ENCODE measurements at regions not wholly inside any gene's neighbourhood (a gene's known extent, or its start where the extent isn't known, plus 50 kb on each side); places are given as distances from the start of the nearest gene placed in this dataset.

DNA sequence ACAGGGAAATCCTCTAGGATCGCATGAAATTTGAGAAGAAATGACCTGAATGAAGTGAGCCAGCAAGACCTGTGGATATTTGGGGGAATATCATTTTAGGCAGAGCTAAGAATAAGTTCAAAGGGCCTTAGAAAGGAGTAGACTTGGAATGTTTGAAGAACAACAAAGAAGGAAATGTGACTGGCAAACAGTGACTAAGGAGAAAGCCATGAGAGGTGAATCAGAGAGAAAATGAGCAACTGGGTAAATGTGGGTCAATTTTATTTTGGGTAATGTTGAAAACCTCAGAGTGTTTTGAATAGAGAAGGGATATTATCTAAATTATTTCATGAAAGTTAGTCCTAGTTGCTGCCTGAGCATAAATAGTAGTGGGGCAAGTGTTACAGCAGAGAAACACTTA is 672.8 kb downstream of the LMO4 start:
- H3K9ac ChIP-seq (ENCODE audit: low read depth in 1 of 3, low read length in 3 of 3): no peak overlapping the region
- H3K27ac ChIP-seq (ENCODE audit: low read depth, low read length): no peak overlapping the region
- no peaks in the 10 kb centered on the region for H3K27me3 ChIP-seq (ENCODE audit: control insufficient read depth in 3 of 3, insufficient read depth in 3 of 3, low read length in 3 of 3)
- no peak overlapping the region for H3K4me3 ChIP-seq (ENCODE audit: low read length in 3 of 3)
- H3K9me3 ChIP-seq (ENCODE audit: control insufficient read depth in 3 of 3, low read length in 3 of 3): no peaks in the 10 kb centered on the region
- H3K4me1 ChIP-seq (ENCODE audit: control insufficient read depth in 3 of 3, insufficient read depth in 3 of 3, low read length in 3 of 3): no peaks in the 10 kb centered on the region
- no peaks in the 10 kb centered on the region for H3K36me3 ChIP-seq (ENCODE audit: control insufficient read depth in 3 of 3, insufficient read depth in 3 of 3, low read length in 3 of 3)

DNA sequence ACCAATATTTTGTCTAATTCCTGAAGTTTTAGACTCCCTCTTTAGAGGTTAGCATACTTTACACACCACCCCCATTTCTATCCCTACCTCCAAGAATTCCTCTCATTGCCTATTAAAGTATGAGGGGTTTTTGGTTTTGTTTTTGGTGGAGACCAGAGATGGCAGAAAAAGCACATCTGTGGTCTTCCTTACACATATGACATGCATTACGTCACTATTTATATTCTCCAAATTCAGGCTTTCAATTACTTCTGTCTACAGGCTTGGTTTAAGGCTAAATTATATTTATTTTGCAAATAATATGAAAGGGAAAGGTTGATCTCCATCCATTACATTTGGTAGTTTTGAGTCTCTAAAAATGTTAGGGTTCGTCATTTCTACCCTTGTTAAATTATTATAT is 674.6 kb downstream of the LMO4 start:
- Histone ChIP-seq H3K4me1 (ENCODE audit: control insufficient read depth in 3 of 3, insufficient read depth in 3 of 3, low read length in 3 of 3) (no peaks in the 10 kb centered on the region), H3K36me3 (ENCODE audit: control insufficient read depth in 3 of 3, insufficient read depth in 3 of 3, low read length in 3 of 3) (no peaks in the 10 kb centered on the region), H3K27ac (ENCODE audit: low read depth, low read length) (no peak overlapping the region), H3K9ac (ENCODE audit: low read depth in 1 of 3, low read length in 3 of 3) (no peak overlapping the region), H3K9me3 (ENCODE audit: control insufficient read depth in 3 of 3, low read length in 3 of 3) (no peaks in the 10 kb centered on the region), H3K27me3 (ENCODE audit: control insufficient read depth in 3 of 3, insufficient read depth in 3 of 3, low read length in 3 of 3) (no peaks in the 10 kb centered on the region), H3K4me3 (ENCODE audit: low read length in 3 of 3) (no peak overlapping the region)

GRCh38 chr1:88009916-88010315 is 674.2 kb upstream of the PKN2 start:
- Histone ChIP-seq H3K27ac (ENCODE audit: low read depth, low read length) (no peak overlapping the region), H3K36me3 (ENCODE audit: control insufficient read depth in 3 of 3, insufficient read depth in 3 of 3, low read length in 3 of 3) (no peaks in the 10 kb centered on the region), H3K9ac (ENCODE audit: low read depth in 1 of 3, low read length in 3 of 3) (no peak overlapping the region), H3K4me3 (ENCODE audit: low read length in 3 of 3) (no peak overlapping the region), H3K9me3 (ENCODE audit: control insufficient read depth in 3 of 3, low read length in 3 of 3) (no peaks in the 10 kb centered on the region), H3K4me1 (ENCODE audit: control insufficient read depth in 3 of 3, insufficient read depth in 3 of 3, low read length in 3 of 3) (no peaks in the 10 kb centered on the region), H3K27me3 (ENCODE audit: control insufficient read depth in 3 of 3, insufficient read depth in 3 of 3, low read length in 3 of 3) (no peaks in the 10 kb centered on the region)

- Histone ChIP-seq H3K4me3 (ENCODE audit: low read length in 3 of 3) (no peak overlapping the region), H3K9me3 (ENCODE audit: control insufficient read depth in 3 of 3, low read length in 3 of 3) (no peaks in the 10 kb centered on the region), H3K4me1 (ENCODE audit: control insufficient read depth in 3 of 3, insufficient read depth in 3 of 3, low read length in 3 of 3) (no peaks in the 10 kb centered on the region), H3K36me3 (ENCODE audit: control insufficient read depth in 3 of 3, insufficient read depth in 3 of 3, low read length in 3 of 3) (no peaks in the 10 kb centered on the region), H3K27me3 (ENCODE audit: control insufficient read depth in 3 of 3, insufficient read depth in 3 of 3, low read length in 3 of 3) (no peaks in the 10 kb centered on the region), H3K27ac (ENCODE audit: low read depth, low read length) (no peak overlapping the region), H3K9ac (ENCODE audit: low read depth in 1 of 3, low read length in 3 of 3) (no peak overlapping the region)
Measured at GRCh38 chr1:88013485-88013884, 670.6 kb upstream of the PKN2 start.

DNA sequence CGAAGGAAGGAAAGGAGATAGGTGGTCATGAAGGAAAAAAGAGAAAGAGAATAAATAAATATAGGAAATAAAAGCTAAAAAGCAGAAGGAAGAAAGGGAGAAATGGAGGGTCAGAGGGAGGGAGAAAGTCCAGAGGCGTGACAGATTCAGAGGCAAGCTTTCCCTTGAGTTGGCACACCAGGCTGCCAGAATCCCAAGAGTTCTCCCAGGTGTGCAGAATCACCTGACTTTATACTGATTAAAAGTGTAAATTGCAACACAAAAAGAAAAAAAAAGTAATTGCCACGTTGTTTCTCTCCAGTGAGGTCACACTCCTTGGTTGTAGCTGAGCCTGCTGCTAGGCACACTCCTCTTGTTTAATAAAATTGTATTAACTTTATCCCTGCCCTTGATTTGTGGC is 669.9 kb upstream of the PKN2 start:
- no peak overlapping the region for H3K4me3 ChIP-seq (ENCODE audit: low read length in 3 of 3)
- H3K27ac ChIP-seq (ENCODE audit: low read depth, low read length): no peak overlapping the region
- no peaks in the 10 kb centered on the region for H3K36me3 ChIP-seq (ENCODE audit: control insufficient read depth in 3 of 3, insufficient read depth in 3 of 3, low read length in 3 of 3)
- H3K27me3 ChIP-seq (ENCODE audit: control insufficient read depth in 3 of 3, insufficient read depth in 3 of 3, low read length in 3 of 3): no peaks in the 10 kb centered on the region
- no peaks in the 10 kb centered on the region for H3K4me1 ChIP-seq (ENCODE audit: control insufficient read depth in 3 of 3, insufficient read depth in 3 of 3, low read length in 3 of 3)
- no peak overlapping the region for H3K9ac ChIP-seq (ENCODE audit: low read depth in 1 of 3, low read length in 3 of 3)
- H3K9me3 ChIP-seq (ENCODE audit: control insufficient read depth in 3 of 3, low read length in 3 of 3): no peaks in the 10 kb centered on the region

- Histone ChIP-seq H3K4me1 (ENCODE audit: control insufficient read depth in 3 of 3, insufficient read depth in 3 of 3, low read length in 3 of 3) (no peaks in the 10 kb centered on the region), H3K9ac (ENCODE audit: low read depth in 1 of 3, low read length in 3 of 3) (no peak overlapping the region), H3K9me3 (ENCODE audit: control insufficient read depth in 3 of 3, low read length in 3 of 3) (no peaks in the 10 kb centered on the region), H3K4me3 (ENCODE audit: low read length in 3 of 3) (no peak overlapping the region), H3K27me3 (ENCODE audit: control insufficient read depth in 3 of 3, insufficient read depth in 3 of 3, low read length in 3 of 3) (no peaks in the 10 kb centered on the region), H3K36me3 (ENCODE audit: control insufficient read depth in 3 of 3, insufficient read depth in 3 of 3, low read length in 3 of 3) (no peaks in the 10 kb centered on the region), H3K27ac (ENCODE audit: low read depth, low read length) (no peak overlapping the region)
Measured at GRCh38 chr1:88016947-88017346, 667.1 kb upstream of the PKN2 start.

DNA sequence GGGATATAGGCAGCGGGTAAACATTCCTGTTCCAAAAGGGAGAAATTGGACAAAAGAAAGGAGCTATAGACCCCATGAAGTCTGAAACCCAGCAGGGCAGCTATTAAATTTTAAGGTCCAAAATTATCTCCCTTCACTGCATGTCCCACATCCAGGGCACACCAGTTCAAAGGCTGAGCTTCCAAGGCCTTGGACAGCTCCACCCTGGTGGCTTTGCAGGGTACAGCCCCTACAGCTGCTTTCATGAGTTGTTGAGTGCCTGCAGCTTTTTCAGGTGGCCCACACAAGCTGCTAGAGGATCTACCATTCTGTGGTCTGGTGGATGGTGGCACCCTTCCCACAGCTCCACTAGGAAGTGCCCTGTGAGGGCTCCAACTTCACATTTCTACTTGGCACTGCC is 662.5 kb upstream of the PKN2 start:
- Histone ChIP-seq H3K9me3 (ENCODE audit: control insufficient read depth in 3 of 3, low read length in 3 of 3) (no peaks in the 10 kb centered on the region), H3K36me3 (ENCODE audit: control insufficient read depth in 3 of 3, insufficient read depth in 3 of 3, low read length in 3 of 3) (no peaks in the 10 kb centered on the region), H3K4me3 (ENCODE audit: low read length in 3 of 3) (no peak overlapping the region), H3K27me3 (ENCODE audit: control insufficient read depth in 3 of 3, insufficient read depth in 3 of 3, low read length in 3 of 3) (no peaks in the 10 kb centered on the region), H3K4me1 (ENCODE audit: control insufficient read depth in 3 of 3, insufficient read depth in 3 of 3, low read length in 3 of 3) (no peaks in the 10 kb centered on the region), H3K9ac (ENCODE audit: low read depth in 1 of 3, low read length in 3 of 3) (no peak overlapping the region), H3K27ac (ENCODE audit: low read depth, low read length) (no peak overlapping the region)

- no peaks in the 10 kb centered on the region for H3K9me3 ChIP-seq (ENCODE audit: control insufficient read depth in 3 of 3, low read length in 3 of 3)
- no peaks in the 10 kb centered on the region for H3K36me3 ChIP-seq (ENCODE audit: control insufficient read depth in 3 of 3, insufficient read depth in 3 of 3, low read length in 3 of 3)
- no peak overlapping the region for H3K27ac ChIP-seq (ENCODE audit: low read depth, low read length)
- H3K4me3 ChIP-seq (ENCODE audit: low read length in 3 of 3): no peak overlapping the region
- H3K4me1 ChIP-seq (ENCODE audit: control insufficient read depth in 3 of 3, insufficient read depth in 3 of 3, low read length in 3 of 3): no peaks in the 10 kb centered on the region
- H3K27me3 ChIP-seq (ENCODE audit: control insufficient read depth in 3 of 3, insufficient read depth in 3 of 3, low read length in 3 of 3): no peaks in the 10 kb centered on the region
- H3K9ac ChIP-seq (ENCODE audit: low read depth in 1 of 3, low read length in 3 of 3): no peak overlapping the region
Measured at GRCh38 chr1:88022516-88022915, 661.6 kb upstream of the PKN2 start.

- Histone ChIP-seq H3K9ac (ENCODE audit: low read depth in 1 of 3, low read length in 3 of 3) (no peak overlapping the region), H3K4me3 (ENCODE audit: low read length in 3 of 3) (no peak overlapping the region), H3K4me1 (ENCODE audit: control insufficient read depth in 3 of 3, insufficient read depth in 3 of 3, low read length in 3 of 3) (no peaks in the 10 kb centered on the region), H3K9me3 (ENCODE audit: control insufficient read depth in 3 of 3, low read length in 3 of 3) (no peaks in the 10 kb centered on the region), H3K27me3 (ENCODE audit: control insufficient read depth in 3 of 3, insufficient read depth in 3 of 3, low read length in 3 of 3) (no peaks in the 10 kb centered on the region), H3K27ac (ENCODE audit: low read depth, low read length) (no peak overlapping the region), H3K36me3 (ENCODE audit: control insufficient read depth in 3 of 3, insufficient read depth in 3 of 3, low read length in 3 of 3) (no peaks in the 10 kb centered on the region)
Measured at GRCh38 chr1:88029142-88029541, 654.9 kb upstream of the PKN2 start.

DNA sequence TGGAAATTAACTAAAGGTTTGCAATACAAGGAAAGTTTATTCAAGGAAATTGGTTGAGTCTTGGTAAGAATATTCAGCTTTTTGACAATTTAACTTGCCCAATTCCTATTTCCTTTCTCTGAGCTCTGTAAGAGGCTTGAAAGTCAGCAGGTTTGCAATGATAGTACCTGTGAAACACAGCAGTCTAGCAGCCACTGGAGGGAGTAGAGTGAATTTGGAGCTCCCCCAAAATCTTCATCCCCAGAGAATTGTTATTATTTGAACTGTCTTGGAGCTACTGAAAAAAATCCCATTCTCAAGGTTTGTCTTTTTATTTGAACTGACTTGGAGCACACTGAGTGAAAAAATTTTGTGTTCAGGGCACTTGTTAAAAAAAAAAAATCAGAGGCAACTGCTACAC is 654.2 kb upstream of the PKN2 start:
- H3K27ac ChIP-seq (ENCODE audit: low read depth, low read length): no peak overlapping the region
- H3K36me3 ChIP-seq (ENCODE audit: control insufficient read depth in 3 of 3, insufficient read depth in 3 of 3, low read length in 3 of 3): no peaks in the 10 kb centered on the region
- no peak overlapping the region for H3K9ac ChIP-seq (ENCODE audit: low read depth in 1 of 3, low read length in 3 of 3)
- H3K27me3 ChIP-seq (ENCODE audit: control insufficient read depth in 3 of 3, insufficient read depth in 3 of 3, low read length in 3 of 3): no peaks in the 10 kb centered on the region
- no peak overlapping the region for H3K4me3 ChIP-seq (ENCODE audit: low read length in 3 of 3)
- no peaks in the 10 kb centered on the region for H3K9me3 ChIP-seq (ENCODE audit: control insufficient read depth in 3 of 3, low read length in 3 of 3)
- no peaks in the 10 kb centered on the region for H3K4me1 ChIP-seq (ENCODE audit: control insufficient read depth in 3 of 3, insufficient read depth in 3 of 3, low read length in 3 of 3)

DNA sequence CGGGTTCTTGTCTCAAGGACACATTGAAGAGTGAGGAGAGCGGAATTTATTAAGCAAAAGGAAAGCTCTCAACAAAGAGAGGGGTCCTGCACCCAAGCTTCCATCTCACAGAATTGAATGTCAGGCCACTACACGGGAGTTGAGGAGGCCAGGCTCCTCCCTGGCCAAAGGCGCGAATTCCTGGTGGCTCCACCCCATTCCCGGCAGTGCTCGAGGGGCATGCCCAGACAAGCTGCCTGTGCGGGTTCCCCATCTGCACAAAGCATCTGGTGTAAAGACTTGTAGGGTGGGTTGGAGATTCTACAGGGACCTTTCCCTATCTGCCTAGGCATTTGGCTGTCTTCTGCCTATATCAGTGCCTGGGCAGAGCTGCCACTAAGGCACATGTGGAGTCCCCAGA is 648.5 kb upstream of the PKN2 start:
- no peak overlapping the region for H3K4me3 ChIP-seq (ENCODE audit: low read length in 3 of 3)
- peaks cover 0 to 8% (median 3%) of the 10 kb centered on the region in 3 donors for H3K9me3 ChIP-seq (ENCODE audit: control insufficient read depth in 3 of 3, low read length in 3 of 3)
- no peaks in the 10 kb centered on the region for H3K36me3 ChIP-seq (ENCODE audit: control insufficient read depth in 3 of 3, insufficient read depth in 3 of 3, low read length in 3 of 3)
- H3K27ac ChIP-seq (ENCODE audit: low read depth, low read length): no peak overlapping the region
- H3K27me3 ChIP-seq (ENCODE audit: control insufficient read depth in 3 of 3, insufficient read depth in 3 of 3, low read length in 3 of 3): no peaks in the 10 kb centered on the region
- no peak overlapping the region for H3K9ac ChIP-seq (ENCODE audit: low read depth in 1 of 3, low read length in 3 of 3)
- no peaks in the 10 kb centered on the region for H3K4me1 ChIP-seq (ENCODE audit: control insufficient read depth in 3 of 3, insufficient read depth in 3 of 3, low read length in 3 of 3)

Data from skeletal muscle tissue (tissue), 3 donors.